HUES48 (cell line): ENCODE measurements at regions not wholly inside any gene's neighbourhood (a gene's known extent, or its start where the extent isn't known, plus 50 kb on each side); places are given as distances from the start of the nearest gene placed in this dataset.
"Not testable (repeated sequence)": the region's sequence is repeated elsewhere in the genome, so short reads cannot be mapped to it uniquely, and the experiment has no call there.

Experiments used
- H3K27ac ChIP-seq: one replicate; pipeline ENCODE4 v1.7.0; 2013; ENCODE audit warnings: low read depth, low read length, inconsistent platforms
- H3K27me3 ChIP-seq: 2 replicates; pipeline ENCODE4 v1.6.1; 2013; ENCODE audit warnings: mild to moderate bottlenecking, low read length; ENCODE audit not compliant: control insufficient read depth, insufficient read depth
- H3K36me3 ChIP-seq: 2 replicates; pipeline ENCODE4 v1.6.1; 2013; ENCODE audit warnings: low read length; ENCODE audit not compliant: control insufficient read depth, insufficient read depth
- H3K4me1 ChIP-seq: 2 replicates; pipeline ENCODE4 v1.6.1; 2013; ENCODE audit warnings: mild to moderate bottlenecking, low read length; ENCODE audit not compliant: control insufficient read depth, insufficient read depth
- H3K4me3 ChIP-seq: 2 replicates; pipeline ENCODE4 v1.5.1; 2013; ENCODE audit warnings: mild to moderate bottlenecking, low read depth, low read length
- H3K9ac ChIP-seq: 2 replicates; pipeline ENCODE4 v1.6.1; 2013; ENCODE audit warnings: mild to moderate bottlenecking, low read depth, low read length, moderate library complexity
- H3K9me3 ChIP-seq: 2 replicates; pipeline ENCODE4 v1.6.1; 2013; ENCODE audit warnings: low read length; ENCODE audit not compliant: control insufficient read depth, insufficient read depth

DNA sequence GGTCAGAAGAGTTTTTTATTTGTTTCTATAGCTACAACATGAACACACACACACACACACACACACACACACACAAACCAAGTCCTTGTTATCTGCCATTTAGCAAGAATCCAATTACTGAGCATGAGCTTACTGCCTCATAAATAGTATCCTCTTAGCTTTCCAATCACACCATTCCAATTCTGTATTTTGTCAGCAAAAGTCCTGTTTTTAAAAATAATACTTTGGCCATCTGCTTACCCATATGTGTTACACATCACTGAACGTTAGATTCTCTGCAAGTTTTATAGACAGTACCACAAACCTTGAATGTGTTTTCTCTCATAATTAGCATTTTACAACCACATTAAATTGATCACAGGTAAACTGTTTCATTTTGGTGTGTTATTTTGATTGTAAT is 1905.4 kb upstream of the FLRT2 start:
- H3K27ac ChIP-seq = no peak overlapping the region
- H3K9me3 ChIP-seq = no peaks in the 10 kb centered on the region
- H3K9ac ChIP-seq = no peak overlapping the region
- H3K4me3 ChIP-seq = no peak overlapping the region
- no peaks in the 10 kb centered on the region for H3K36me3 ChIP-seq
- no peaks in the 10 kb centered on the region for H3K4me1 ChIP-seq
- H3K27me3 ChIP-seq = no peaks in the 10 kb centered on the region

DNA sequence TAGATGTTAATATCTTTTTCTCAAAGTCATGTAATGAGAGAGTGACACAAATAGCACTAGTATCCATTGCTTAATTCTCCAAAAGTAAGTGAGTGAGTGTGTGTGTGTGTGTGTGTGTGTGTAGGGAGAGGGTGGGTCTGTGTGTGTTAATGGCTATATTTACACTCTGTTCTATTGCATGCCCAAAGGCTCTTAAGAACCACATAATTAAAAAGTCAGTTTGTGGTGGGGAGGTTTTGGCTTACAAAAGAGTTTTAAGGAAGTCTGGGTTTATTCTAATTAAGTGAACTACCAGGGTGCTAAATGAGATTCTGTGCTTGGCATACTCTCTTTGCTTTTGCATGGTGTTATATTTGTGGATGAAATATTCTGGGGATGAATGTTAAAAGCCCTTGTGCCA is 1897.6 kb upstream of the FLRT2 start:
- no peak overlapping the region for H3K27ac ChIP-seq
- no peaks in the 10 kb centered on the region for H3K27me3 ChIP-seq

DNA sequence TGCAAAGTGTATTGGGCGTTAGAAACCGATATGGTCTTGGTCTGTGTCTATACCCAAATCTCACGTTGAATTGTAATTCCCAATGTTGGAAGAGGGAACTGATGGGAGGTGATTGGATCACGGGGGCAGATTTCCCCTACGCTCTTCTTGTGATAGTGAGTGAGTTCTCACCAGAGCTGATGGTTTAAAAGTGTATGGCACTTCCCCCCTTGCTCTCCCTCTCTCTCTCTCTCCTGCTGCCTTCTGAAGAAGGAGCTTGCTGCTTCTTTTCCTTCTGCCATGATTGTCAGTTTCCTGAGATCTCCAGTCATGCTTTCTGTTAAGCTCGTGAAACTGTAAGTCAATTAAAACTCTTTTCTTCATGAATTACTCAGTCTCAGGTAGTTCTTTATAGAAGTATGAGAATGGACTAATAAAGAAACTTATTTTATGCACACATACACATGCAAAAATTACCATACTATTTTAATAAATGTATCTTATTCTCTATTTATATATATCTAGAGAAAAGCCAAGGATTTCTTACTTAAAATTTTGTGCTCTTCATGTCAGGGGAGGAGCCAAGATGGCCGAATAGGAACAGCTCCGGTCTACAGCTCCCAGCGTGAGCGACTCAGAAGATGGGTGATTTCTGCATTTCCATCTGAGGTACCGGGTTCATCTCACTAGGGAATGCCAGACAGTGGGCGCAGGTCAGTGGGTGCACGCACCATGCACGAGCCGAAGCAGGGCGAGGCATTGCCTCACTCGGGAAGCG is 1891.0 kb upstream of the FLRT2 start:
- H3K36me3 ChIP-seq = no peaks in the 10 kb centered on the region
- H3K27ac ChIP-seq = no peak overlapping the region
- no peak overlapping the region for H3K9ac ChIP-seq
- H3K4me1 ChIP-seq = 0 out of 2 replicates have a peak, but pooled peaks cover 3% of the 10 kb centered on the region
- H3K4me3 ChIP-seq = no peak overlapping the region
- no peaks in the 10 kb centered on the region for H3K27me3 ChIP-seq
- no peaks in the 10 kb centered on the region for H3K9me3 ChIP-seq

More for the DNA sequence above, 1897.6 kb upstream of the FLRT2 start:
- H3K9me3 ChIP-seq = no peaks in the 10 kb centered on the region
- H3K4me3 ChIP-seq = no peak overlapping the region
- no peaks in the 10 kb centered on the region for H3K36me3 ChIP-seq
- 0 out of 2 replicates have a peak, but pooled peaks cover 3% of the 10 kb centered on the region for H3K4me1 ChIP-seq
- no peak overlapping the region for H3K9ac ChIP-seq

DNA sequence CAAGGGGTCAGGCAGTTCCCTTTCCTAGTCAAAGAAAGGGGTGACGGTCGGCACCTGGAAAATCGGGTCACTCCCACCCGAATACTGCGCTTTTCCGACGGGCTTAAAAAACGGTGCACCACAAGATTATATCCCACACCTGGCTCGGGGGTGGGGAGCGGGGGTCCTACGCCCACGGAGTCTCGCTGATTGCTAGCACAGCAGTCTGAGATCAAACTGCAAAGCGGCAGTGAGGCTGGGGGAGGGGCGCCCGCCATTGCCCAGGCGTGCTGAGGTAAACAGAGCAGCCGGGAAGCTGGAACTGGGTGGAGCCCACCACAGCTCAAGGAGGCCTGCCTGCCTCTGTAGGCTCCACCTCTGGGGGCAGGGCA is 1890.5 kb upstream of the FLRT2 start:
- H3K4me1 ChIP-seq, H3K36me3 ChIP-seq, H3K9ac ChIP-seq, H3K27ac ChIP-seq, H3K27me3 ChIP-seq, H3K4me3 ChIP-seq, H3K9me3 ChIP-seq: not testable (repeated sequence)

DNA sequence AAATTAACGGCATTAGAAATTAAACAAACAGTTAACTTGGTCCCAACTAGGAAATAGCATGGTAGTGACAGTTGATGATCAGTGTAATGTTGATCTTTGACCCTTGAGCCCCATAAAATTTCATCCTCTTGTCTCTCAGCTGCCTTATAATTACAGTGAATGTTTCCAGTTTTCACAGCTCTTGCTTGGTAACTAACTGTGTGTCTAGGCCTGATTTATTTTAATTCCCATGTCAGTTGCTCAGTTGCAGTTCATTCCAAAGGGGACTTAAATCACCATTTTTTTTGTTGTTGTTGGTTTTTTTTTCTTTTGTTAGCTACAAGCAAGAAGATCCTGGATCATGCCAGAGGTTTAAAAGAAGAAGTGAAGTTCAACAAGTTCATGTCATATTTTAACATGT is 1883.7 kb upstream of the FLRT2 start:
- Histone ChIP-seq H3K36me3 (no peaks in the 10 kb centered on the region), H3K27ac (no peak overlapping the region), H3K9ac (no peak overlapping the region), H3K4me3 (no peak overlapping the region), H3K9me3 (no peaks in the 10 kb centered on the region), H3K27me3 (no peaks in the 10 kb centered on the region), H3K4me1 (no peaks in the 10 kb centered on the region)

DNA sequence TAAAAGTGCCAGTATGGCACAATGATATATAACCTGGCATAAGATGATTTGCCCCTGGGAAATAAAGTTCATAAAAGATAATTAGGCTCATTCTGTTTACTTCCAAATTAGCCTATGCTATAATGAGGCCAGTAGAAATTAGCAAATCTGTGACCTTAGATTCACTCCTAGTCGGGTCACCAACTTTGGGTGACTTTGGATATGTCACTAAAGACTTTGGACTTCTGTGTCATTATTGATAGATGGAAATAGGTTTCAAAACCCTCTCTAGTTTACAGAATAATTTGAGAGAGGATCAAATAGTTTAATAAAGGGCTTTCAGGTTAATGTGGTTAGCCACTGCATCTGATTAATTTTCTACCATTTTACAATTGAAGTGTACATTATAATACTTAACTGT is 1869.3 kb upstream of the FLRT2 start:
- Histone ChIP-seq H3K9me3 (no peaks in the 10 kb centered on the region), H3K27me3 (no peaks in the 10 kb centered on the region), H3K27ac (no peak overlapping the region), H3K4me3 (no peak overlapping the region), H3K36me3 (no peaks in the 10 kb centered on the region), H3K9ac (no peak overlapping the region), H3K4me1 (peaks cover 22% of the 10 kb centered on the region)

DNA sequence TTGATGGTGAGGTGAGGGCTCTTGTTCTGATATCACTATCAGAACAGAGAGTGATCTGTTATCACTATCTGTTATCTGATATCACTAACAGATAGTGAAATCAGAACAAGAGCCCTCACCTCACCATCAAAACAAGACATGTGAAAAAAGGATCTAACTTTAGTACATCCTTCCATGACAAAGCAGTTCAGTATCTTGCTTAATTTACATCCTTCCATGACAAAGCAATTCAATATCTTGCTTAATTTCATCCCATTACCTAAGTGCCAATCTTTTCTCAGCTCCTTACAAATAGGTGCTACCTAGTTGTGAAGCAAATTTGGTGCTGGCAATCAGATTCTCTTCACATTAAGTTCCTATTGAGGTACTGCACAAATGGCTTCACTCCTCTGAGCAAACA is 1865.6 kb upstream of the FLRT2 start:
- no peaks in the 10 kb centered on the region for H3K27me3 ChIP-seq
- H3K4me1 ChIP-seq = peaks cover 22% of the 10 kb centered on the region
- no peak overlapping the region for H3K9ac ChIP-seq
- no peaks in the 10 kb centered on the region for H3K36me3 ChIP-seq
- no peak overlapping the region for H3K4me3 ChIP-seq
- no peak overlapping the region for H3K27ac ChIP-seq
- H3K9me3 ChIP-seq = no peaks in the 10 kb centered on the region

DNA sequence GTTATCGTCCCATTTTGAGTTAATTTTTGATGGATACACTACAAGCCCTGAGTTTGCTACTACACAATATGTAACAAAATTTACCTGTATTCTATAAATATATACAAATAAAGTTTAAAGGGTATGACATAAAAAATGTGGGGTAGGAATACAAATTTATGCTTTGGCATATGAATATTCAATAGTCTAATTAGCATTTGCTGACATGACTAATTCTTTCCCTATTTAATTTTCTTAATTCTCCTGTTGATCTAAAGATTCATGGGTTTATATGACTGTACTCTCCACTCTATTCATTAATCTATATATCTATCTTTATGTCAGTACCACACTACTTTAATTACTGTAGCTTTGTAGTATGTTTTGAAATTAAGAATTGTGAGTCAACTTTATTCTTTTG is 1840.7 kb upstream of the FLRT2 start:
- Histone ChIP-seq H3K9me3 (no peaks in the 10 kb centered on the region), H3K9ac (no peak overlapping the region), H3K36me3 (no peaks in the 10 kb centered on the region), H3K27ac (no peak overlapping the region), H3K4me3 (no peak overlapping the region), H3K4me1 (no peaks in the 10 kb centered on the region), H3K27me3 (no peaks in the 10 kb centered on the region)

DNA sequence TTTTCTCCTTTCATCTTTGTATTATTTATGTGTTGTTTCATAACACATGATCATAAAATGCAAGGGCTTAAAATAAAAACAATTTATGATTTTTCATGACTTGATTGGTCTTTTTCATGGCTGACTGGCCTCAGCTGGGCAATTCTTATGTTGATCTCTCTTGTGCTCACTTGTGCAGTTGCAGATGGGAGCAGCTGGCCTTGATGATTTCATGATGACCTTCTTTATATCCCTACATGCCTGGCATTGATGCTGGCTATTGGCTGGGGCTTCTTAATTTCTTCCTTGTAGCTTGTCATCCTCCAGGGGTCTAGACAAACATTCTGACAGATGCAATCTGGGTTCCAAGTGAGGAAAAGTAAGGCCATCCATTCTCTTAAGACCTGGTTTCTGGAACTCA is 1832.8 kb upstream of the FLRT2 start:
- no peaks in the 10 kb centered on the region for H3K36me3 ChIP-seq
- H3K9ac ChIP-seq = no peak overlapping the region
- no peaks in the 10 kb centered on the region for H3K27me3 ChIP-seq
- H3K9me3 ChIP-seq = no peaks in the 10 kb centered on the region
- H3K4me1 ChIP-seq = peaks cover 9% of the 10 kb centered on the region; the same call in 1 of the 2 replicates
- H3K27ac ChIP-seq = no peak overlapping the region
- H3K4me3 ChIP-seq = no peak overlapping the region

DNA sequence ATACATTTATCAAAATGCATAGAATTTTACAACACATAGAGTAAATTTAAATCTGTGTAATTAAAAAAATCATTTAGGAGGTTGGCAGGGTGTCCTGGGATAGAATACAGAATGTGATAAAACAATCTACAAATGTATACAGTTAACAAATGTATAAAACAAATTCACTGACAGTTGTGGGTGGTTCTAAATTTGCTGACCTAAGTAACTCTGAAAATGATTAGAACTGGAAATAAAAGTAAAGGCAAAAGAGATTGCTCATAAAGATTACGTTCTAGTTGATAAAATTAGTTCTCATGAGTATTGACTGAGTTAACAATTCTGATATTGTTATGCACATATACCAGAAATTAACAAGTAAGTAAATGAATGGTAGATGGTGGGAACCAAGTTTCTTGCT is 1827.3 kb upstream of the FLRT2 start:
- Histone ChIP-seq H3K9me3 (no peaks in the 10 kb centered on the region), H3K27me3 (no peaks in the 10 kb centered on the region), H3K36me3 (no peaks in the 10 kb centered on the region), H3K27ac (no peak overlapping the region), H3K9ac (no peak overlapping the region), H3K4me1 (peaks cover 17% of the 10 kb centered on the region), H3K4me3 (no peak overlapping the region)

DNA sequence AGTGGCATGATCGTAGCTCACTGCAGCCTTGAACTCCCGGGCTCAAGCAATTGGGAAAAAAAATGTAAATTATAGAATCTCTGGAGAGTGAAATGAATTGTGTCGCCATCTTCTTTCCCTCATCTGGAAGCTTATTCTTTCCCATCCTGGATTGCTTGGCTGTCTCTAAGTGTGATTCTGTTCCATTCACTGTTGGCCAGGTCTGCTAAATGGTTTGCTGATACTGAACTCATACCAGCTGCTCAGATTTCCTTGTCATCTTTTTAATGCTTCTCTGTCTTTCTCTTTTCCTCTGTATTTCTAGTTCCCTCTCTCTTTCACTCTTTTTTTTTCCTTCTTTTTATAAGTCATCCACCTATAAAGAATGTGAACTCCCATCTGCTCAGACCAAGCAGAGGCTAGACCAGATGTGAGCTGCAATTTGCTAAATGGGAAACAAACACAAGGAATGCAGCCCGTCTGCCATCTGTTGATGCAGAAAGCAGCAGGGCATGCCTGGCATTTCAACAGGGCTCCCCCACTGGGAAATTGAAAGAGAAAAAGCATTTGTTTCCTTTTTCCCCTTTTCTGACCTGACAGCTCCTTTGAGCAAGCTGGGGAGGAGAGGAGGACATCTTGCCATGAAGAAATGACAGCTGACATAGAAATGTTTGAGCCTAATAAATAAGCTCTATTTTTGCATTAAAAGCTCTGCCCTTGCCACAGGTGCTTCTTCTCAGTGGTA is 1823.6 kb upstream of the FLRT2 start:
- Histone ChIP-seq H3K27ac (peak overlapping the region; percentile 29), H3K9ac (no peak overlapping the region), H3K4me3 (no peak overlapping the region), H3K9me3 (no peaks in the 10 kb centered on the region; the same call in 1 of the 2 replicates), H3K4me1 (peaks cover 10% of the 10 kb centered on the region), H3K36me3 (no peaks in the 10 kb centered on the region), H3K27me3 (no peaks in the 10 kb centered on the region)
